ENCODE measurements at regions not wholly inside any gene's neighbourhood (a gene's known extent, or its start where the extent isn't known, plus 50 kb on each side); places are given as distances from the start of the nearest gene placed in this dataset.
"Not testable (repeated sequence)": the region's sequence is repeated elsewhere in the genome, so short reads cannot be mapped to it uniquely, and the experiment has no call there.

DNA sequence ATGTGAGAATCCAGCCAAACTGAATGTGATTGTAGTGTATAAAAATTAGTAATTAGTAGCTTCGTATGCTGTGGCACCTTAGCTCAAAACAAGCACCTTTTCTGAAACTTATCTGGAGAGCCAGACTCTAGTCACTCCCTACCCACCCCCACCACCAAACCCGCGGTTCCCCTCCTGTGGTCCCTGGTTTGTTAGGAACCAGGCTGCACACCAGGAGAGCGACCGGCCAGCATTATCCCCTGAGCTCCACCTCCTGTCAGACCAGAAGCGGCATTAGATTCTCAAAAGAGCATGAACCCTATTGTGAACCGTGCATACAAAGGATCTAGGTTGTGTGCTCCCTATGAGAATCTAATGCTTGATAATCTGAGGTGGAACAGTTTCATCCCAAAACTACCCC lies 498.6 kb downstream of the CHSY3 start:
- H3K4me1 Mint-ChIP-seq, result no peaks in the 10 kb centered on the region
- TF ChIP-seq, protein P1, sequence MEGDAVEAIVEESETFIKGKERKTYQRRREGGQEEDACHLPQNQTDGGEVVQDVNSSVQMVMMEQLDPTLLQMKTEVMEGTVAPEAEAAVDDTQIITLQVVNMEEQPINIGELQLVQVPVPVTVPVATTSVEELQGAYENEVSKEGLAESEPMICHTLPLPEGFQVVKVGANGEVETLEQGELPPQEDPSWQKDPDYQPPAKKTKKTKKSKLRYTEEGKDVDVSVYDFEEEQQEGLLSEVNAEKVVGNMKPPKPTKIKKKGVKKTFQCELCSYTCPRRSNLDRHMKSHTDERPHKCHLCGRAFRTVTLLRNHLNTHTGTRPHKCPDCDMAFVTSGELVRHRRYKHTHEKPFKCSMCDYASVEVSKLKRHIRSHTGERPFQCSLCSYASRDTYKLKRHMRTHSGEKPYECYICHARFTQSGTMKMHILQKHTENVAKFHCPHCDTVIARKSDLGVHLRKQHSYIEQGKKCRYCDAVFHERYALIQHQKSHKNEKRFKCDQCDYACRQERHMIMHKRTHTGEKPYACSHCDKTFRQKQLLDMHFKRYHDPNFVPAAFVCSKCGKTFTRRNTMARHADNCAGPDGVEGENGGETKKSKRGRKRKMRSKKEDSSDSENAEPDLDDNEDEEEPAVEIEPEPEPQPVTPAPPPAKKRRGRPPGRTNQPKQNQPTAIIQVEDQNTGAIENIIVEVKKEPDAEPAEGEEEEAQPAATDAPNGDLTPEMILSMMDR (conservative IDR thresholded peaks at IDR 0.05), result no peak
- H3K9me3 Mint-ChIP-seq, result peaks cover 4% of the 10 kb centered on the region
- H3K36me3 Mint-ChIP-seq (ENCODE audit: low read depth), result no peaks in the 10 kb centered on the region
- no peak for DNase-seq (ENCODE audit: low read depth, low spot score)
- H3K4me3 Mint-ChIP-seq, result no peak overlapping the region
- H3K27me3 Mint-ChIP-seq (ENCODE audit: low read depth), result no peaks in the 10 kb centered on the region
- H3K27ac Mint-ChIP-seq (ENCODE audit: unreplicated experiment), result no peak overlapping the region

DNA sequence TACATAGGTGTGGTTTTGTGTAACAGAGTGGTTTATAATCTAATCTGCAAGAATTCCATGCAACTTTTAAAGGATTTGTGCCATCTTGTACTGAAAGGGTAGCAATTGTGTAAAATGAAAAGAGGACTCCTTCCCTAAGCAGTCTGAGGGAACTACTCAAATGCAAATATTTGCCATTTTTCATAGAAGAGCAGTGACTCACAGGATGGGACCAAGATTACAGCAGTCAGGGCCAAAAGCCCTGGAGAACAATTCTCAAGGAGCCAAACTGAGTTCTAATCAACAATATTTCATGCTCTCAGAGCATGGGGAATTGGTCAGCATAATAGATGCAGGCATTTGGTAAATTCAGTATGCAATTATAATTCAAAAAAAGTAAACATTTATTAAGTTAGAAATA lies 495.8 kb downstream of the CHSY3 start:
- H3K27ac Mint-ChIP-seq (ENCODE audit: unreplicated experiment), result no peak overlapping the region
- no peak overlapping the region for H3K4me3 Mint-ChIP-seq
- H3K9me3 Mint-ChIP-seq, result no peaks in the 10 kb centered on the region
- H3K27me3 Mint-ChIP-seq (ENCODE audit: low read depth), result no peaks in the 10 kb centered on the region
- no peaks in the 10 kb centered on the region for H3K36me3 Mint-ChIP-seq (ENCODE audit: low read depth)
- TF ChIP-seq, protein P1 (conservative IDR thresholded peaks at IDR 0.05), result no peak
- DNase-seq (ENCODE audit: low read depth, low spot score), result no peak
- H3K4me1 Mint-ChIP-seq, result no peaks in the 10 kb centered on the region

DNA sequence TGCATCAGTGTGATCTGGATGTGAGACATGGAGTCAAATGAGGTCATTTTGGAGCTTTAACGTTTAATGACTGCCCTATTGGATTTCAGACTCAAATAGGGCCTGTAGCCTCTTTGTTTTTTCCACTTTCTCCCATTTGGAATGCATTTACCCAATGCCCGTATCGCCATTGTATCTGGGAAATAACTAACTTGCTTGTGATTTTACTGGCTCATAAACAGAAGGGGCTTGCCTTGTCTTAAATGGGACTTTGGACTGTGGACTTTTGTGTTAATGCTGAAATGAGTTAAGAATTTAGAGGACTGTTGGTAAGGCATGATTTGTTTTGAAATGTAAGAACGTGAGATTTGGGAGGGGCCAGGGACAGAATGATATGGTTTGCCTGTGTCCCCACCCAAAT lies 494.6 kb downstream of the CHSY3 start:
- Mint-ChIP-seq H3K27ac (ENCODE audit: unreplicated experiment) (no peak overlapping the region), H3K9me3 (no peaks in the 10 kb centered on the region), H3K4me3 (no peak overlapping the region), H3K27me3 (ENCODE audit: low read depth) (no peaks in the 10 kb centered on the region), H3K4me1 (no peaks in the 10 kb centered on the region), H3K36me3 (ENCODE audit: low read depth) (no peaks in the 10 kb centered on the region)
- TF ChIP-seq, protein P1 (conservative IDR thresholded peaks at IDR 0.05), result no peak
- DNase-seq (ENCODE audit: low read depth, low spot score), result no peak

DNA sequence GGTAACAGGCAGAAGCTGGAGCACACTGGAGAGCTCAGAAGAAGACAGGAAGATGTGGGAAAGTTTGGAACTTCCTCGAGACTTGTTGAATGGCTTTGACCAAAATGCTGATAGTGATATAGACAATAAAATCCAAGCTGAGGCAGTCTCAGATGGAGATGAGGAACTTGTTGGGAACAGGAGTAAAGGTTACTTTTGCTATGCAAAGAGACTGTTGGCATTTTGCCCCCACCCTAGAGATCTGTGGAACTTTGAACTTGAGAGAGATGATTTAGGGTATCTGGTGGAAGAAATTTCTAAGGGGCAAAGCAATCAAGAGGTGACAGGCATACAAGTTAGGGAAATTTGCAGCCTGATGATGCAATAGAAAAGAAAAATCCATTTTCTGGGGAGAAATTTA lies 493.5 kb downstream of the CHSY3 start:
- H3K27me3 Mint-ChIP-seq (ENCODE audit: low read depth); H3K36me3 Mint-ChIP-seq (ENCODE audit: low read depth); H3K4me3 Mint-ChIP-seq; H3K27ac Mint-ChIP-seq (ENCODE audit: unreplicated experiment); H3K9me3 Mint-ChIP-seq; DNase-seq (ENCODE audit: low read depth, low spot score); H3K4me1 Mint-ChIP-seq: not testable (repeated sequence)

DNA sequence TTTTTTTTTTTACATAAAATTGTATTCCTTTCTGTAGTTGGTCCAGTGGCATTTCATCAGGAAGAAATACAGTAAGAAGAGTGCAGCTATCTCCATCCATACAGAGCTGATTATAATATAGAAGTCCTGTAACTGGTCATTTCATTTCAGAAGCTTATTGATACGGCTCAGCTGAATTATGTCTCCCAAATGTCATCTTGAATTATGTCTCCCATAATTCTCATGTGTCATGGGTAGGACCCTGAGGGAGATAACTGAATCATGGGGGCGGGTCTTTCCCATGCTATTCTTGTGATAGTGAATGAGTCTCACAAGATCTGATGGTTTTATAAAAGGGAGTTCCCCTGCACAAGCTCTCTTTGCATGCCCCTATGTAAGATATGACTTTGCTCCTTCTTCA lies 492.9 kb downstream of the CHSY3 start:
- Mint-ChIP-seq H3K4me1 (no peaks in the 10 kb centered on the region), H3K27me3 (ENCODE audit: low read depth) (no peaks in the 10 kb centered on the region), H3K4me3 (no peak overlapping the region), H3K36me3 (ENCODE audit: low read depth) (no peaks in the 10 kb centered on the region), H3K27ac (ENCODE audit: unreplicated experiment) (no peak overlapping the region), H3K9me3 (no peaks in the 10 kb centered on the region)
- no peak for DNase-seq (ENCODE audit: low read depth, low spot score)
- TF ChIP-seq, protein P1 (conservative IDR thresholded peaks at IDR 0.05), result no peak

DNA sequence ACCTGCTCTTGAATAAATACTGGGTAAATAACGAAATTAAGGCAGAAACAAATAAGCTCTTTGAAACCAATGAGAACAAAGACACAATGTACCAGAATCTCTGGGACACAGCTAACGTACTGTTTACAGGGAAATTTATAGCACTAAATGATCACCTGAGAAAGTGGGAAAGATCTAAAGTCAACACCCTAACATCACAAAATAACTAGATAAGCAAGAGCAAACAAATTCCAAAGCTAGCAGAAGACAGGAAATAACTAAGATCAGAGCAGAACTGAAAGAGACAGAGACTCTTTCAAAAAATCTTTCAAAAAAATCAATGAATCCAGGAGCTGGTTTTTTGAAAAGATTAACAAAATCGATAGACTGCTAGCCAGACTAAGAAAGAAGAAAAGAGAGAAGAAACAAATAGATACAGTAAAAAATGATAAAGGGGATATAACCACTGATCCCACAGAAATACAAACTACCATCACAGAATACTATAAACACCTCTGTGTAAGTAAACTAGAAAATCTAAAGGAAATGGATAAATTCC lies 487.5 kb downstream of the CHSY3 start:
- H3K4me1 Mint-ChIP-seq; H3K27ac Mint-ChIP-seq (ENCODE audit: unreplicated experiment); DNase-seq (ENCODE audit: low read depth, low spot score); H3K27me3 Mint-ChIP-seq (ENCODE audit: low read depth); H3K36me3 Mint-ChIP-seq (ENCODE audit: low read depth); H3K9me3 Mint-ChIP-seq; H3K4me3 Mint-ChIP-seq: not testable (repeated sequence)

DNA sequence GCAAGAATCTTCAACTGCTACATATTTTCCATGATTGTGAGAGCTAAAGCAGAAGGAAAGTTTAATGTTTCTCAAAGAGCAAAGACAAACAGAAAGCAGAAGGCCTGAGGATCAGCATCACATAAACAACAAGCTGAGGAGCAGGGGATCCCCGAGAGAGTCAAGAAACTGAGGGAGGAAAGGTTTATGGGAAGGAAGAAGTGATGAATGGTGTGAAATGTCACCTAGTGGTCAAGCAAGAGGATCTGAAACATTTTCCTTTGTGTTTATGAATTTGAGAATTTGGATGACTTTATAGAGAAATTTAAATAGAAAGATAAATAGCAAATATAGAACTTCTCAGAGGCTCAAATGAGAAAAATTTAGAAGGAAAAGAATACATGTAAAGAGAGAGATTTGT lies 481.9 kb downstream of the CHSY3 start:
- H3K9me3 Mint-ChIP-seq, result no peaks in the 10 kb centered on the region
- H3K36me3 Mint-ChIP-seq (ENCODE audit: low read depth), result no peaks in the 10 kb centered on the region
- TF ChIP-seq, protein P1 (conservative IDR thresholded peaks at IDR 0.05), result no peak
- H3K27ac Mint-ChIP-seq (ENCODE audit: unreplicated experiment), result peak overlapping the region; percentile 15
- no peak for DNase-seq (ENCODE audit: low read depth, low spot score)
- no peaks in the 10 kb centered on the region for H3K27me3 Mint-ChIP-seq (ENCODE audit: low read depth)
- H3K4me1 Mint-ChIP-seq, result no peaks in the 10 kb centered on the region
- H3K4me3 Mint-ChIP-seq, result no peak overlapping the region
